Heart left ventricle (tissue), 13 donors: ENCODE measurements at regions not wholly inside any gene's neighbourhood (a gene's known extent, or its start where the extent isn't known, plus 50 kb on each side); places are given as distances from the start of the nearest gene placed in this dataset.

Experiments
- POLR2A ChIP-seq, 2 donors: fragments of 450-650 bp; IDR thresholded peaks; one replicate each; pipeline ENCODE4 v1.6.1; 2017; ENCODE audit warnings: antibody characterized with exemption in 2 of 2, mild to moderate bottlenecking in 2 of 2, moderate library complexity in 2 of 2
- TF ChIP-seq, protein P1 (sequence below), 12 donors: fragments of 200-600 bp; sonication (generic) in 4 of 12; IDR thresholded peaks; one replicate each; pipeline versions ENCODE4 v1.5.0 to v1.8.0; 2018 to 2022; ENCODE audit warnings: antibody characterized with exemption in 12 of 12, mild to moderate bottlenecking in 5 of 12
- donor health status: ischemic (EF 13 %, LVEDD 7.1; RV severe dilation, severe dysfunction).
- donor health status: DM: no; HTN: yes; CAD: no.
- donor health status: DM: no; HTN: no; CAD: no.
- donor health status: ischemic (EF 25% LVEDD 6.9; RV normal size, moderate dysfunction).
- donor health status: ischemic (EF 25% LVEDD 5.7; RV mildly dilated, moderate dysfunction).
- donor health status: ischemic (EF 35%, LVEDD 5.7; RV mildly dilated, moderate dysfunction).
- donor health status: nonischemic (EF 11% LVEDD 7.7; RV severe dilation, severe dysfunction).
- donor health status: DM: yes; HTN: yes; CAD: no.
- donor health status: PGD.
- donor health status: ischemic (EF 29% LVEDD 5.4; RV normal size, mild dysfunction).
- donor health status: nonischemic (EF 23%, LVEDD 6.1; RV moderate dilation, normal function).

DNA sequence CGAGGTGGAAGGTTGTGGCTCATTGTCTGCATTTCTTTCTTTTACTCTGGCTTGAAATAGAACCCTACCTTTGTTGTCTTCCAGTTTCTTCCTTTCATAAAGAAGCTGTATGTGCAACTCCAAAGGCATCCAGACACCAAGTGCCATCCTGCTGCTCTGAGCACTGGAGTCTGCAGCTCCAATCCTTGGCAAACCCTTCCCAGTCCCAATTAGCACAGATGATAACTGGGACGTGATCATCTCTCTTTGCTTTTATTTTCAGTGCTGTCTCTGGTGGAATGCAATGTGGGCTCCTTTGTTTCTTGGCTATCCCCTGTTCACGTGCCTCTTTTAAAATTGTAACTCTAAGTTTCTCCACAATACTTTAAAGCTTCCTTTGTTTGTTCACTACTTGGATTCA, 140.9 kb downstream of the AQP9 start:
- TF ChIP-seq, protein P1, sequence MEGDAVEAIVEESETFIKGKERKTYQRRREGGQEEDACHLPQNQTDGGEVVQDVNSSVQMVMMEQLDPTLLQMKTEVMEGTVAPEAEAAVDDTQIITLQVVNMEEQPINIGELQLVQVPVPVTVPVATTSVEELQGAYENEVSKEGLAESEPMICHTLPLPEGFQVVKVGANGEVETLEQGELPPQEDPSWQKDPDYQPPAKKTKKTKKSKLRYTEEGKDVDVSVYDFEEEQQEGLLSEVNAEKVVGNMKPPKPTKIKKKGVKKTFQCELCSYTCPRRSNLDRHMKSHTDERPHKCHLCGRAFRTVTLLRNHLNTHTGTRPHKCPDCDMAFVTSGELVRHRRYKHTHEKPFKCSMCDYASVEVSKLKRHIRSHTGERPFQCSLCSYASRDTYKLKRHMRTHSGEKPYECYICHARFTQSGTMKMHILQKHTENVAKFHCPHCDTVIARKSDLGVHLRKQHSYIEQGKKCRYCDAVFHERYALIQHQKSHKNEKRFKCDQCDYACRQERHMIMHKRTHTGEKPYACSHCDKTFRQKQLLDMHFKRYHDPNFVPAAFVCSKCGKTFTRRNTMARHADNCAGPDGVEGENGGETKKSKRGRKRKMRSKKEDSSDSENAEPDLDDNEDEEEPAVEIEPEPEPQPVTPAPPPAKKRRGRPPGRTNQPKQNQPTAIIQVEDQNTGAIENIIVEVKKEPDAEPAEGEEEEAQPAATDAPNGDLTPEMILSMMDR (IDR thresholded peaks at IDR 0.05), result no peak
- no peak for TF ChIP-seq POLR2A (IDR thresholded peaks at IDR 0.05)
